HL-60 (cell line): ENCODE measurements at regions not wholly inside any gene's neighbourhood (a gene's known extent, or its start where the extent isn't known, plus 50 kb on each side); places are given as distances from the start of the nearest gene placed in this dataset.

Source experiments
- DNase-seq, 2 experiments: peaks; one replicate each; pipeline ENCODE4 v3.0.0-alpha.2; 2010 to 2020; ENCODE audit warnings: low read depth in 1 of 2, low spot score in 1 of 2
- H3K27ac ChIP-seq: fragments of 250-450 bp; sonication (Bioruptor Pico); replicated peaks from 2 replicates; pipeline ENCODE4 v1.5.1; 2020; ENCODE audit warnings: mild to moderate bottlenecking, moderate library complexity
- H3K27me3 ChIP-seq: fragments of 250-450 bp; sonication (Bioruptor Pico); 2 replicates; pipeline ENCODE4 v1.5.1; 2021; ENCODE audit warnings: mild to moderate bottlenecking, moderate library complexity; ENCODE audit not compliant: insufficient read depth, poor library complexity, severe bottlenecking
- H3K4me3 ChIP-seq: replicated peaks from 2 replicates; pipeline ENCODE4 v1.5.1; 2011; ENCODE audit warnings: mild to moderate bottlenecking, control low read depth, low read length; ENCODE audit not compliant: insufficient read depth
- GABPA ChIP-seq: IDR thresholded peaks from 2 replicates; pipeline ENCODE4 v1.6.1; 2012; ENCODE audit warnings: low read depth
- POLR2AphosphoS5 ChIP-seq: IDR thresholded peaks from 2 replicates; pipeline ENCODE4 v1.6.1; 2012; ENCODE audit warnings: low read depth
- SPI1 ChIP-seq: IDR thresholded peaks from 2 replicates; pipeline ENCODE4 v1.6.1; 2012; ENCODE audit warnings: low read depth, mild to moderate bottlenecking, borderline replicate concordance
- TF ChIP-seq, protein P1 (sequence below): IDR thresholded peaks from 2 replicates; pipeline ENCODE4 v1.6.1; 2012; ENCODE audit warnings: low read depth; ENCODE audit not compliant: insufficient replicate concordance
- TF ChIP-seq, protein P2 (sequence below): IDR thresholded peaks from one replicate; pipeline ENCODE4 v1.5.1; 2011; ENCODE audit warnings: low read length, control low read depth, inconsistent platforms; ENCODE audit not compliant: insufficient read depth

DNA sequence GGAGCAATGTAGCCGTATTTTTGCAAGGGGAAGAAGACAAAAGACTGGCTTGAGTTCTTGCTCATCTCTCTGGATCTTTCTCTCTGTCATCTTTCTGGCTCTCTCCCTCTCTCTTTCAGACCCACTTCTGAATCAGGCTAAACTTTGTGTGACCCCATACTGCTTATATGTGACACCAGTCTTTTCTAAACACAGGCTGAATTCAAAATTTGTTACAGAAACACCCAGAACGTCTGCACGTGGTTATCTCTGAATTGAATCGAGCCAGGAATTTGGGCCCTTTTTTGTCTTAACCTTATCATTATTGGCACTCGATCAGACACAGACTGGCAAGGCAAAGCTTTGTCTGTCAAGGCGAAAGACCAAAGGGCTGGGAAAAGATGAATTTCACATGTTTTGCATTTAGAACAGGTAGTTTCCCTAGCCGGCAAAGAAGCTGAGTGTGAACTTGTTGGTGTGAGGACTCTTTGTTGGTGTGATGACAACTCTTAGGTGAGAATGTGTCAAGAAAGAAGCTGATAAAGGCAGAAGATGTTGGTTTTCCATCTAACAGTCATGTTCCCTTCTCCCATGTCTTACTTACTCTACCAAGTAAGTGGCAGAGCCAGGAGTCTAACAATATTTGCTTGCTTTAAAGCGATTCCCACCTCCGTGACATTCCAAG, 150.2 kb upstream of the RFLNA start:
- TF ChIP-seq, protein P1, sequence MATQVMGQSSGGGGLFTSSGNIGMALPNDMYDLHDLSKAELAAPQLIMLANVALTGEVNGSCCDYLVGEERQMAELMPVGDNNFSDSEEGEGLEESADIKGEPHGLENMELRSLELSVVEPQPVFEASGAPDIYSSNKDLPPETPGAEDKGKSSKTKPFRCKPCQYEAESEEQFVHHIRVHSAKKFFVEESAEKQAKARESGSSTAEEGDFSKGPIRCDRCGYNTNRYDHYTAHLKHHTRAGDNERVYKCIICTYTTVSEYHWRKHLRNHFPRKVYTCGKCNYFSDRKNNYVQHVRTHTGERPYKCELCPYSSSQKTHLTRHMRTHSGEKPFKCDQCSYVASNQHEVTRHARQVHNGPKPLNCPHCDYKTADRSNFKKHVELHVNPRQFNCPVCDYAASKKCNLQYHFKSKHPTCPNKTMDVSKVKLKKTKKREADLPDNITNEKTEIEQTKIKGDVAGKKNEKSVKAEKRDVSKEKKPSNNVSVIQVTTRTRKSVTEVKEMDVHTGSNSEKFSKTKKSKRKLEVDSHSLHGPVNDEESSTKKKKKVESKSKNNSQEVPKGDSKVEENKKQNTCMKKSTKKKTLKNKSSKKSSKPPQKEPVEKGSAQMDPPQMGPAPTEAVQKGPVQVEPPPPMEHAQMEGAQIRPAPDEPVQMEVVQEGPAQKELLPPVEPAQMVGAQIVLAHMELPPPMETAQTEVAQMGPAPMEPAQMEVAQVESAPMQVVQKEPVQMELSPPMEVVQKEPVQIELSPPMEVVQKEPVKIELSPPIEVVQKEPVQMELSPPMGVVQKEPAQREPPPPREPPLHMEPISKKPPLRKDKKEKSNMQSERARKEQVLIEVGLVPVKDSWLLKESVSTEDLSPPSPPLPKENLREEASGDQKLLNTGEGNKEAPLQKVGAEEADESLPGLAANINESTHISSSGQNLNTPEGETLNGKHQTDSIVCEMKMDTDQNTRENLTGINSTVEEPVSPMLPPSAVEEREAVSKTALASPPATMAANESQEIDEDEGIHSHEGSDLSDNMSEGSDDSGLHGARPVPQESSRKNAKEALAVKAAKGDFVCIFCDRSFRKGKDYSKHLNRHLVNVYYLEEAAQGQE, result no peak
- TF ChIP-seq SPI1 (no peak), GABPA (no peak), POLR2AphosphoS5 (no peak)
- TF ChIP-seq, protein P2, sequence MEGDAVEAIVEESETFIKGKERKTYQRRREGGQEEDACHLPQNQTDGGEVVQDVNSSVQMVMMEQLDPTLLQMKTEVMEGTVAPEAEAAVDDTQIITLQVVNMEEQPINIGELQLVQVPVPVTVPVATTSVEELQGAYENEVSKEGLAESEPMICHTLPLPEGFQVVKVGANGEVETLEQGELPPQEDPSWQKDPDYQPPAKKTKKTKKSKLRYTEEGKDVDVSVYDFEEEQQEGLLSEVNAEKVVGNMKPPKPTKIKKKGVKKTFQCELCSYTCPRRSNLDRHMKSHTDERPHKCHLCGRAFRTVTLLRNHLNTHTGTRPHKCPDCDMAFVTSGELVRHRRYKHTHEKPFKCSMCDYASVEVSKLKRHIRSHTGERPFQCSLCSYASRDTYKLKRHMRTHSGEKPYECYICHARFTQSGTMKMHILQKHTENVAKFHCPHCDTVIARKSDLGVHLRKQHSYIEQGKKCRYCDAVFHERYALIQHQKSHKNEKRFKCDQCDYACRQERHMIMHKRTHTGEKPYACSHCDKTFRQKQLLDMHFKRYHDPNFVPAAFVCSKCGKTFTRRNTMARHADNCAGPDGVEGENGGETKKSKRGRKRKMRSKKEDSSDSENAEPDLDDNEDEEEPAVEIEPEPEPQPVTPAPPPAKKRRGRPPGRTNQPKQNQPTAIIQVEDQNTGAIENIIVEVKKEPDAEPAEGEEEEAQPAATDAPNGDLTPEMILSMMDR, result no peak
- H3K27me3 ChIP-seq, result no peaks in the 10 kb centered on the region
- no peak overlapping the region for H3K4me3 ChIP-seq
- no peak for DNase-seq
- H3K27ac ChIP-seq, result no peak overlapping the region

DNA sequence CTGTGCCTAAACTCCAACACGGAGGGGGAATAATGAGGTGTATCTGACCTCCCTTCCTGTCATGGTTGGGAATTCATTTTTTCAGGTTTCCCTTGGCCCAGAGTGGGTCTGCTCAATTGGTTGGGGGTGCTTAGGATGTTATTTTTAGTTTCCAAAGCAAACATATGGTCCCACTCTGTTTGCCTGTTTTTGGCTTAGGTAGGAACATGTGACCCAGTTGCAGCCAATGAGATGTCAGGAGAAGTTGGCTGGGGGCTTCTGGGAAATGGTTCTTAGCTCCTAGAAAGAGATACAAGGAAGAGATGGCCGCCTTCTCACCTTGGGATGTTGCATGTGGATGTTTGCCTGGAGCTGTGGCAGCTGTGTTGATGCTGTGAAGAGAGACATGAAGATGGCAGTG, 147.9 kb upstream of the RFLNA start:
- no peak overlapping the region for H3K27ac ChIP-seq
- TF ChIP-seq POLR2AphosphoS5 (no peak), GABPA (no peak), SPI1 (no peak)
- TF ChIP-seq, protein P2, result no peak
- TF ChIP-seq, protein P1, result no peak
- H3K27me3 ChIP-seq, result no peaks in the 10 kb centered on the region
- H3K4me3 ChIP-seq, result no peak overlapping the region
- DNase-seq, result no peak

DNA sequence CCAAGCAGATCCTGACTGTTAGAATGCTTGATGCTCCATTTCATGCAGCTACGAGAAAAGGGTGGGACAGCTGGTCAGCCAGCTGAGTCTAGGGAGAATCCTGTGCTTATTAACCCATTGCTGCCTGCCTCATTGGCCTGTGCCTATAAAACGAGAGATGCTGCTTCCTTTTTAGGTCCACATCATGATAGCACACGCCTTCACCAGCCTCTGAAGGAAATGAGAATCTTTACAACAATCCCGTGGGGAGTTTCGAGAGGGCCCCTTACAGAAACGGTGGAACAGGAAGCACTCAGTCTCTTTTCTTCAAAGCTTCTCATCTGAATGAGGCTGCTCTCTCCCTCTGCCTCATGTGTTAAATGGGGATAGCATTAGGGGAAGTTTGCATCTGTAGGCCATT, 147.3 kb upstream of the RFLNA start:
- Histone ChIP-seq H3K27ac (no peak overlapping the region), H3K4me3 (no peak overlapping the region), H3K27me3 (no peaks in the 10 kb centered on the region)
- TF ChIP-seq, protein P1, result no peak
- TF ChIP-seq SPI1, result no peak
- TF ChIP-seq, protein P2, result no peak
- no peak for TF ChIP-seq POLR2AphosphoS5
- TF ChIP-seq GABPA, result no peak
- DNase-seq, result no peak
